Stimulated activated CD4-positive, alpha-beta T cell treated with anti-CD3 and anti-CD28 coated beads, Interleukin-1b, Interleukin-23, amount 100 ng/mL, for 4 hours (primary cell): ENCODE measurements at regions not wholly inside any gene's neighbourhood (a gene's known extent, or its start where the extent isn't known, plus 50 kb on each side); places are given as distances from the start of the nearest gene placed in this dataset.

Experiments
- DNase-seq, 2 donors: peaks; one replicate each; pipeline ENCODE4 v3.0.0-alpha.2; 2020; ENCODE audit warnings: low read depth in 2 of 2

GRCh38 chr13:39233519-39233918, 195.3 kb downstream of the NHLRC3 start:
- DNase-seq: no peak

DNA sequence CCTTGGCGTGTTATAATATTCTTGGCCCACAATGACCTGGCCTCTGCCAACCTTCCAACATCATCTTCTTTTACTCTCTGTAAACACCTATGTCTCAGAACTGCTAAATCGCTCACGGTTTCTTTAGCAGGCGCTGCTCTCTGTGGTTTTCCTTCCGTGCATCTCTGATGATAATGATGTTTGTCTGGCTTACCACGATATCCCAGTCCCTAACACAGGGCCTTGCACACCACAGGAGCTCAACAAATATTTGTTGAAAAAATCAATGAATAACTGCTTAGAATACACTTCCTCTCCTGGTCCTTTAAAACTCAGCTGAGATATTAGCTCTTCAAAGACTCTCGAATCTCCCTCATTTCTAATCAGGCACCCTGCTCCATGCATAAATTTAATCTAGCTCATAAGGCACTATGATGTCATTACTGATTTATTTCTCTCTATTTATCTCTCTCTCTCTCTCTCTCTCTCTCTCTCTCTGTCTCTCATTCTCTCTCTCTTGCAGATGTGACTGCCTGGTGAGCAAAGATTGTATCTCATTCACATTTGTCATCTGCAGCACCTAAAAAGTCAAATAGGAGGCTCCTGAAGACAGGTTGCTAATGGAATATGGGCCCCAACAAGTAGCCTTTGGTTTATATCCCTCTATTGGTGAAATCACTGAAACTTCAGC, 206.4 kb downstream of the NHLRC3 start:
- DNase-seq: no peak

GRCh38 chr13:39245688-39246087, 207.4 kb downstream of the NHLRC3 start:
- DNase-seq: no peak

DNA sequence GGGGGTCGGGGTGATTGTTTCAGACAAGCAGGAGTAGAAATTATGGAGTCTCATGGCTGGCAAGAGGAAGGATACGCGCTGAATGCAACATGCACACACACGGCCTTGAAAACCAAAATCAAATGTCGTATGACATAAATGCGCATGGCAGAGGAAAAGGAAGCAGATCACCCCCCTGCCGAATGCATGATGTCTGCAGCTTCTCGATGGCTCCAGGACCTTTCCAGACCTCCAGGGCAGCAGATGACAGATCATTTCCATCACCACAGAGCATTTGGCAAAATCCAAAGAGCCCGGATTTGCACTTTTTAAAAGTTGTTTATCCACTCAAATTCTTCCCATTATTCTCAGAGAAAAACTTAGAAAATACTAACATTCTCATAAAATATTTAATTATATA, 211.7 kb downstream of the NHLRC3 start:
- no peak for DNase-seq

DNA sequence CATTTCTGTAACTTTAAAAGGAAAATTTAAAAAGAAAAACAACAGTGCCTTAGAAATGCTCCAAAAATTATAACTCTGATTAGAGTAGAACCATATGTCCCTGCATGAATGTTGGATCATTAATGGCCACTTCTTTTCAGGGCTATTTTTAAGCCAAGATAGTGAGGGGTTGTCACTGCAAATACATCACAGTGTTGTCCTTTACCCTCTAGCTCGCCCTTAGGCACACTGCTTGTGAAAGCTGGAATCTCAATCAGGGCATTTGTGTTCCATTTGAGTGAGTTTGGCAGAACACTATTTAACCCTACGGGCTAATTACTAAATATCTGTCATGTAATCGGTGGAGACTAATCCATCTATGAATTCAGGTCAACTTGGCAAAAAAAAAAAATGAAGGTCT, 212.2 kb downstream of the NHLRC3 start:
- DNase-seq: no peak

DNA sequence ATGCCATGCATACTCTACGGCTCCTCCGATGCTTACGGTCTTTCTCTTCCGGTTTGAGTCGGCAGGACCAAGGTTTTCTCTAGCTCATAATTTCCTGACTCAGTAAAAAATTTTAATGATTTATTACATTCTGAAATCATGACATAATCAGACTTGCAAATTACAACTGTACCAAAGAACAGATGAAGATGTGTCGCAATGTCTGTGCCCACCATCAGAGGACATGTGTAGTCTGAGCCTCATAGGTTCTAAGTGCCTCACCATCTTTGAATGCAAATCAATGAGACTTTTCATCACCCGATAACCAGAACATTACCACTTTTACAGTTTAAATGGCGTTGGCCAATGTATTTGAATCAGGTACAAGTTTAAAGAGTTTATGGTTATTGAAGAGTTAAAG, 213.1 kb downstream of the NHLRC3 start:
- no peak for DNase-seq

DNA sequence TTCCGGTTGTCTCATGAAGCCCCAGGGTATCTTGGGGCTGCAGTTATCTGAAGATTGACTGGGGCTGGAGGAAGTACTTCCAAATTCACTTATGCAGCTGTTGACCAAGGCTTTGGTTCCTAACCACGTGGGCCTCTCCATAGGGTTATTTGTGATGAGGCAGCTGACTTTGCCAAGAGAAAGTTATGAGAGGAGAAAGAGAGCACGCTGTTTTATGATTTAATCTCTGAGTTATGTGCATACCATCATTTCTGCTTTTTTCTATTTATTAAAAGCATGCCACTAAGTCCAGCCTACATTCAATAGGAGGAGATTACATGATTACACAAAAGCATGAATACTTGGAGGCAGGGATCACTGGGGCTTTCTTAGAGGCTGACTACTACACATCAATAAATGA, 215.5 kb downstream of the NHLRC3 start:
- no peak for DNase-seq

- DNase-seq: no peak
Measured at GRCh38 chr13:39254601-39255000, 216.3 kb downstream of the NHLRC3 start.

DNA sequence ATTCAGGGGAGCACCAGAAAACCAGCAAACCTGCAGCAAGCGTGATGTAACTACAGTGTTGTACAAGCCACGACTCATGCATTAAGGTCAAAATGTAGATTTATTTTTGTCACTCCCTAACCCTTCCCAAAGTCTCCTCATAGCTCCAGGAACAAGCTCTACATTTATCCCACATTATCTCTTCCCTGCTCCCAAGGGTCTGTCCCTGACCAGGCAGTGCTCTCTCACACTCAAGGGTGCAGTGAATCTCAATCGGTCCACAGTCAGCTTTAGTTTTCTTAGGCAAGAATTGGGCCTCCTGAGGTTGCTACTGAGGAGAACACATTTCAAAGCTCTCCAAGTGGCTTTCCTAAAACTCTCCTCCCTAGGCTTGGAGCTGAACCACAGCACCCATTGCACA, 219.4 kb downstream of the NHLRC3 start:
- DNase-seq: no peak

GRCh38 chr13:39259371-39260140, 221.3 kb downstream of the NHLRC3 start:
- no peak for DNase-seq

DNA sequence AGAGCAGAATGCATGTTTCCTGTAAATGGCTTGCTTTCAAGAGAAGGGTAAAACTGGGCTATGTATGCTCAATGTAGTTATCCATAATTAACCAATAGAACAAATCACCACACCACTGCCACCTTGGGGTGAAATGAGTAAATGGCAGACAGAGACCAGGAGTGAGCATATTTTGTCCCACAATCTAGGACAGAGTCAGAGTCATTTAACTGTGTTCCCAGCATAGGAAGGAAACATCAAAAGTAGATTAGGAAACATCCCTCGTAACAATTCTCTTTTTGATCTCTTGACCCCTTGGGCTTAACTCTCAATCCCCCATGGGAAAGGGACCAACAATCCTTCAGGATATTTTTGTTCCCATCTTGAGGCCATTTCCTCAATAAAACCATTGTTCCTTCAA, 224.8 kb downstream of the NHLRC3 start:
- peak; percentile 2 to 11 for DNase-seq

GRCh38 chr13:39263531-39263930, 225.3 kb downstream of the NHLRC3 start:
- DNase-seq: no peak

GRCh38 chr13:39266426-39266825, 228.2 kb downstream of the NHLRC3 start:
- DNase-seq: no peak

GRCh38 chr13:39268398-39268797, 230.1 kb downstream of the NHLRC3 start:
- DNase-seq: no peak

DNA sequence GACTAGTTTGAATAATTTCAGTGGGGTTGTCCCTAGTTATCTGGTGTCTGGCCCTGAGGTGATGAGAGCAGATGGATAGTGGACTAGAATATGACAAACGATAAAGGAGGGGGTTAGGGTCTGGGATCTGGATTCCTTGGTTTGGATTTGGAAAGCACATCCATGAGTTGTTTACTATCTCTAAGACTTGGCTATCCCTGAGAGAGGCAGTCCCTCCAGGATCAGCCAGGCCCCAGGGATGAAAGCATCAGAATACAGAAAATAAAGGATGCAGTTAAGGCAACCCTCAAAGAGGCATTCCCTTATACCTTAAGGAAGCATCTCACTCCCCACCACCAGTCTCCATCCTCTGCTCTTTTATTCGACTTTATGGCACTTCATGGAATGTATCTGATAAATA, 230.7 kb downstream of the NHLRC3 start:
- DNase-seq: no peak

DNA sequence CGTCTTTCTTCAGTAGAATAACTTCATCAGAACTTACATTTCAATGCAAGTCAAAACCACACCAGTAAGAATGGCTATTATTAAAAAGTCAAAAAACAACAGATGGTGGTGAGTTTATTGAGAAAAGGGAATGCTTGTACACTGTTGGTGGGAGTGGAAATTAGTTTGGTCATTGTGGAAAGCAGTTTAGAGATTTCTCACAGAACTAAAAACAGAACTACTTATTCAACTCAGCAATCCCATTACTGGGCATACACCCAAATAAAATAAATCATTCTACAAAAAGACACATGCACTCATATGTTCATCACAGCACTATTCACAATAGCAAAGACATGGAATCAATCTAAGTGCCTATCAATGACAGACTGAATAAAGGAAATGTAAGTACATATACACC, 231.2 kb downstream of the NHLRC3 start:
- no peak for DNase-seq

DNA sequence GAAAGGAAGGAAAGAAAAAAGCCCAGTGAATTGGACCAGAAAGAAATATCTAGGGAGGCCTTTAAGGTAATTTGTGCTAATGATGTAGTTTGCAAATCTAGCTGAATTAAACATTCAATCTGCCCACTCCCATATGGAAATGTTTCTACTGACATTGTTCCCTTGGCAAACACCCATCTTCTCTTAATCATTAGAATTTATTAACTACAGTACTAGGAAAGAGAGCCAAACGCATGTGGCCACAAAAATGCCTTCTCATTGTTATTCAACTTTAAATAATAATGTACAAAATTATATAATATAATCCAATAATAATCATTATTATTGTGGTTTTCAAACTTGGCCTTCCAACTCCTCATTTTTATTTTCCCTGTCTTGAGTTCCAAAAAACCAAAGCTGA, 234.7 kb downstream of the NHLRC3 start:
- DNase-seq: no peak

DNA sequence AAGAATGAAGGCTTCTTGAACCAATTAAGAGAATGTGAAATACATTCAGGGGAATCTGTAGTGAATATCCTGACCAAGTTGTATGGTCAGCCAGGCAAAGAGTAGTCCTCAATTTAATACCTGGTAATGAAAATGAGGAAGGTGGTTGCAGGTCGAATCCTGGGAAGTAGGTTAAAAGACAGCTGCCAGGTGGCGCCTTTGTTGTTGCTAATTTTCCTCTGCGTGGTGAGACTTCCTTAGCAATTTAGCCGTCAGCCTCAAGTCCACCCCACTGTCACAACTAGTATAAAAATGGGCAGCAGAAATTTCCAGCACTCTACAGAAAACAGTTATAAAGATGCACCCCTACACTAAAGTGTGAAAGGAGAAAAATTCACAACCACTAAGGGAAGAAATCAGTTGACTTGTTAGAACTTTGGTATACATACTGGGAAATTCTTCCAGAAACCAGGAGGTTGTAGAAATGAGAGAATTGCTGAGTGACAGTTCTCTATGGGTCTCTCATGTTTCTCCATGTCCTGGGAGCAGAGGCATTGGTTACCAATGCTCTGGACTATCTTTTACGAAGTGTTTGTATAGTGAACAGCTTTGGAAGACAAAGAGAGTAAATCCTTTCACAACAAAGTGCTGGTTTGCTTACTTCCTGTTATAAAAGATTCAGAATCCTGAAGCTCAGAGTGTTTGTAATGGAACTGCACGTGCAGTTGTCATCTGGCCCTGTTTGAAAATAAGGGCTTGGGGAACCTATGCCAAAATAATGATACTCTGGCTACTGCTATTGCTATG, 235.9 kb downstream of the NHLRC3 start:
- DNase-seq: no peak

- DNase-seq: no peak
Measured at GRCh38 chr13:39274739-39275325, 236.6 kb downstream of the NHLRC3 start.

DNA sequence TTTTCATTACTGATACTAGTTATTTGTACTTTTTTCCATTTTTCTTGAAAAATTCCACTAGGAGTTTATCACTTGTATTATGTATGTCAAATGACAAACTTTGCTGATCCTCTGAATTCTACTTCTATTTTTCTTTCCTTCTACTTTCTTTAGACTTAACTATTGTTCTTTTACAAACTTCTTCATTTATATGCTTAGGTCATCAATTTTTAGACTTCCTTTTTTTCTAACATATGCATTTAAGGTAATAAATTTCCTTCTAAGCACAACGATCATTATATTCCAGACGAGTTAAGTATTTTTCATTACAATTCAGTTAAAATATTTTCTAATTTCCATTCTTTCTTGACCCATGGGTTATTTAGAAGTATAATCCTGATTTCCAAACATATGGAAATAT, 240.8 kb downstream of the NHLRC3 start:
- no peak for DNase-seq

GRCh38 chr13:39281539-39282150, 243.4 kb downstream of the NHLRC3 start:
- DNase-seq: no peak

DNA sequence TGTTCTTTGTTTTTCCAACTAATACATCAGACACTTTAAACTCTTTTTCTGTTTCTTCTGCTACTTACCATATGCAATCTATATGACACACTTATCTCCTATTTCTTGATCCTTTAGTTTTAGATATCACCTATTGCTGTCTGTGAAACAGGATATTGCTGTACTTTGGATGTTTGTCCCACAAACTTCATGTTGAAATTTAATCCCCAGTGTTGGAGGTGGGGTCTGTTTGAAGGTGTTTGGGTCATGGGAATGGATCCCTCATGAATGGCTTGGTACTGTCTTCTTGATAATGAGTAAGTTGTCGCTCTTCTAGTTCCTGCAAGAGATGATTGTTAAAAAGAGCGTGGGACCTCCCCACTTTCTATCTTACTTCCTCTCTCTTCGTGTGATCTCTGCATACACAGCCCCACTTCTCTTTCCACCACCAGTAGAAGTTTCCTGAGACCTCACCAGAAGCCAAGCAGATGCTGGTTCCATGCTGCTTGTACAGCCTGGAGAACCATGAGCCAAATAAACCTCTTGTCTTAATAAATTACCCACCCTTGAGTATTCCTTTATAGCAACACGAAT, 244.2 kb downstream of the NHLRC3 start:
- DNase-seq: no peak
